ENCODE measurements at regions not wholly inside any gene's neighbourhood (a gene's known extent, or its start where the extent isn't known, plus 50 kb on each side); places are given as distances from the start of the nearest gene placed in this dataset.

- WGBS (ENCODE audit: low lambda C conversion rate, missing lambda C conversion rate) = 96% methylated on average over 1 of the region's 1 CpG
- Histone ChIP-seq H3K9me3 (ENCODE audit: low read depth) (no peaks in the 10 kb centered on the region), H3K79me2 (no peaks in the 10 kb centered on the region), H3K27me3 (no peaks in the 10 kb centered on the region), H3K27ac (no peak overlapping the region), H3K4me3 (no peak overlapping the region), H4K20me1 (ENCODE audit: insufficient read depth, poor library complexity, severe bottlenecking) (no peaks in the 10 kb centered on the region), H2AFZ (no peak overlapping the region), H3K4me1 (ENCODE audit: insufficient read depth) (no peaks in the 10 kb centered on the region), H3K36me3 (replicated peaks; ENCODE audit: insufficient read depth, low read depth) (no peaks in the 10 kb centered on the region), H3K9me2 (replicated peaks; ENCODE audit: insufficient read depth) (no peaks in the 10 kb centered on the region), H3K4me2 (no peak overlapping the region)
- TF ChIP-seq CTCF (IDR thresholded peaks at IDR 0.05; ENCODE audit: poor library complexity) (no peak), EZH2phosphoT487 (IDR thresholded peaks at IDR 0.05; ENCODE audit: low read depth, severe bottlenecking, unreplicated experiment) (no peak)
- DNase-seq (ENCODE audit: low spot score) = no peak
Measured at GRCh38 chr2:181290182-181290581, 167.0 kb upstream of the ITGA4 start.

- 81% methylated on average over 1 of the region's 1 CpG for WGBS (ENCODE audit: low lambda C conversion rate, missing lambda C conversion rate)
- no peak for DNase-seq (ENCODE audit: low spot score)
- Histone ChIP-seq H3K9me2 (replicated peaks; ENCODE audit: insufficient read depth) (no peaks in the 10 kb centered on the region), H3K4me1 (ENCODE audit: insufficient read depth) (no peaks in the 10 kb centered on the region), H3K36me3 (replicated peaks; ENCODE audit: insufficient read depth, low read depth) (no peaks in the 10 kb centered on the region), H3K4me3 (no peak overlapping the region), H3K27me3 (no peaks in the 10 kb centered on the region), H2AFZ (no peak overlapping the region), H3K27ac (no peak overlapping the region), H3K9me3 (ENCODE audit: low read depth) (no peaks in the 10 kb centered on the region), H3K79me2 (no peaks in the 10 kb centered on the region), H4K20me1 (ENCODE audit: insufficient read depth, poor library complexity, severe bottlenecking) (no peaks in the 10 kb centered on the region), H3K4me2 (no peak overlapping the region)
- TF ChIP-seq EZH2 (IDR thresholded peaks at IDR 0.05; ENCODE audit: borderline replicate concordance) (no peak), EZH2phosphoT487 (IDR thresholded peaks at IDR 0.05; ENCODE audit: low read depth, severe bottlenecking, unreplicated experiment) (no peak), CTCF (IDR thresholded peaks at IDR 0.05; ENCODE audit: poor library complexity) (no peak)
Measured at GRCh38 chr2:181294979-181295378, 162.2 kb upstream of the ITGA4 start.

- no peak overlapping the region for H3K4me3 ChIP-seq
- no peaks in the 10 kb centered on the region for H3K4me1 ChIP-seq (ENCODE audit: insufficient read depth)
- no peaks in the 10 kb centered on the region for H4K20me1 ChIP-seq (ENCODE audit: insufficient read depth, poor library complexity, severe bottlenecking)
- no peak for TF ChIP-seq CTCF (IDR thresholded peaks at IDR 0.05; ENCODE audit: poor library complexity)
- no peak for TF ChIP-seq EZH2 (IDR thresholded peaks at IDR 0.05; ENCODE audit: borderline replicate concordance)
- TF ChIP-seq EZH2phosphoT487 (IDR thresholded peaks at IDR 0.05; ENCODE audit: low read depth, severe bottlenecking, unreplicated experiment) = no peak
- no peak overlapping the region for H3K27ac ChIP-seq
- no peaks in the 10 kb centered on the region for H3K9me2 ChIP-seq (replicated peaks; ENCODE audit: insufficient read depth)
- no peak overlapping the region for H2AFZ ChIP-seq
- H3K27me3 ChIP-seq = no peaks in the 10 kb centered on the region
- H3K9me3 ChIP-seq (ENCODE audit: low read depth) = no peaks in the 10 kb centered on the region
- H3K4me2 ChIP-seq = no peak overlapping the region
- H3K36me3 ChIP-seq (replicated peaks; ENCODE audit: insufficient read depth, low read depth) = no peaks in the 10 kb centered on the region
- no peaks in the 10 kb centered on the region for H3K79me2 ChIP-seq
- 93% methylated on average over 5 of the region's 5 CpGs for WGBS (ENCODE audit: low lambda C conversion rate, missing lambda C conversion rate)
- no peak for DNase-seq (ENCODE audit: low spot score)
Measured at GRCh38 chr2:181300600-181301291, 156.4 kb upstream of the ITGA4 start.

Data from hepatocyte (in vitro differentiated cells).